ENCODE measurements at regions not wholly inside any gene's neighbourhood (a gene's known extent, or its start where the extent isn't known, plus 50 kb on each side); places are given as distances from the start of the nearest gene placed in this dataset.

DNA sequence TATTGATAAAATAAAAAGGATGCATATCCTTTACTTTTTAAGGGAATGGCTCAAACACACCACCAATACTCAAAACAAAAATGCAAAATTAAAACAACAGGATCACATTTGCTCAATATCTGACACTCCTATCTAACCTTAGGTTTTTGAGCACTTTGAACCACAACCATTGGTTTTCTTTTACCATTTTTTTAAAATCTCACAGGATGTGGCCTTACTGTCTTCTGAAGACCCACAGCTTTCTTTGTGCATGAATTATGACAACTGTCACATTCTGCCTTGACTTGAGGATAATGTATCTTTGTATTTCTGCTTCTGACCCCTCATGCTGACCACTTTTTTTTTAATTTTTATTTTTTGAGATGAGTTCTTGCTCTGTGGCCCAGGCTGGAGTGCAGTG is 461.1 kb upstream of the NRP1 start:
- TF ChIP-seq EZH2phosphoT487 (IDR thresholded peaks at IDR 0.05; ENCODE audit: insufficient read depth, low read depth) (no peak), EZH2 (IDR thresholded peaks at IDR 0.05; ENCODE audit: insufficient read depth, poor library complexity, severe bottlenecking) (no peak)
